Stimulated activated CD8-positive, alpha-beta memory T cell treated with anti-CD3 and anti-CD28 coated beads, Interleukin-4, amount 100 ng/mL, for 24 hours (primary cell): ENCODE measurements at regions not wholly inside any gene's neighbourhood (a gene's known extent, or its start where the extent isn't known, plus 50 kb on each side); places are given as distances from the start of the nearest gene placed in this dataset.
"Not testable (repeated sequence)": the region's sequence is repeated elsewhere in the genome, so short reads cannot be mapped to it uniquely, and the experiment has no call there.

Experiments used
- DNase-seq: peaks from one replicate; pipeline ENCODE4 v3.0.0-alpha.2; 2020; ENCODE audit warnings: low read depth

GRCh38 chr19:28150129-28150528, 1062.8 kb downstream of the UQCRFS1 start:
- no peak for DNase-seq

GRCh38 chr19:28148554-28148953, 1064.4 kb downstream of the UQCRFS1 start:
- no peak for DNase-seq

- DNase-seq, result no peak
These were observed 1070.7 kb downstream of the UQCRFS1 start for GRCh38 chr19:28142258-28142657.

- no peak for DNase-seq
These were observed 1072.8 kb downstream of the UQCRFS1 start for GRCh38 chr19:28140201-28140600.

- no peak for DNase-seq
These were observed 1075.2 kb downstream of the UQCRFS1 start for GRCh38 chr19:28137772-28138171.

- DNase-seq, result no peak
These were observed 1076.2 kb downstream of the UQCRFS1 start for GRCh38 chr19:28136796-28137195.

GRCh38 chr19:28135825-28136224, 1077.1 kb downstream of the UQCRFS1 start:
- no peak for DNase-seq

GRCh38 chr19:28134311-28134710, 1078.6 kb downstream of the UQCRFS1 start:
- no peak for DNase-seq

GRCh38 chr19:28130881-28131280, 1082.1 kb downstream of the UQCRFS1 start:
- not testable (repeated sequence) for DNase-seq

GRCh38 chr19:28130066-28130511, 1082.9 kb downstream of the UQCRFS1 start:
- no peak for DNase-seq

GRCh38 chr19:28128341-28128740, 1084.6 kb downstream of the UQCRFS1 start:
- DNase-seq, result no peak

- no peak for DNase-seq
These were observed 1086.6 kb downstream of the UQCRFS1 start for GRCh38 chr19:28126135-28126898.

- no peak for DNase-seq
These were observed 1090.2 kb downstream of the UQCRFS1 start for GRCh38 chr19:28122734-28123133.

GRCh38 chr19:28118235-28118634, 1094.7 kb downstream of the UQCRFS1 start:
- no peak for DNase-seq

- DNase-seq, result no peak
These were observed 1095.8 kb downstream of the UQCRFS1 start for GRCh38 chr19:28117143-28117542.

GRCh38 chr19:28116379-28116778, 1096.6 kb downstream of the UQCRFS1 start:
- DNase-seq, result not testable (repeated sequence)

- DNase-seq, result no peak
These were observed 1109.0 kb downstream of the UQCRFS1 start for GRCh38 chr19:28103921-28104320.

- DNase-seq, result not testable (repeated sequence)
These were observed 1128.2 kb downstream of the UQCRFS1 start for GRCh38 chr19:28084659-28085157.

GRCh38 chr19:28076628-28077027, 1136.3 kb downstream of the UQCRFS1 start:
- DNase-seq, result no peak

- DNase-seq, result no peak
These were observed 1137.7 kb downstream of the UQCRFS1 start for GRCh38 chr19:28075229-28075628.

GRCh38 chr19:28074773-28075172, 1138.2 kb downstream of the UQCRFS1 start:
- no peak for DNase-seq

GRCh38 chr19:28067882-28068281, 1145.1 kb downstream of the UQCRFS1 start:
- no peak for DNase-seq

GRCh38 chr19:28066988-28067387, 1146.0 kb downstream of the UQCRFS1 start:
- no peak for DNase-seq

- DNase-seq, result no peak
These were observed 1146.8 kb downstream of the UQCRFS1 start for GRCh38 chr19:28066161-28066560.
